ENCODE measurements at regions not wholly inside any gene's neighbourhood (a gene's known extent, or its start where the extent isn't known, plus 50 kb on each side); places are given as distances from the start of the nearest gene placed in this dataset.

DNA sequence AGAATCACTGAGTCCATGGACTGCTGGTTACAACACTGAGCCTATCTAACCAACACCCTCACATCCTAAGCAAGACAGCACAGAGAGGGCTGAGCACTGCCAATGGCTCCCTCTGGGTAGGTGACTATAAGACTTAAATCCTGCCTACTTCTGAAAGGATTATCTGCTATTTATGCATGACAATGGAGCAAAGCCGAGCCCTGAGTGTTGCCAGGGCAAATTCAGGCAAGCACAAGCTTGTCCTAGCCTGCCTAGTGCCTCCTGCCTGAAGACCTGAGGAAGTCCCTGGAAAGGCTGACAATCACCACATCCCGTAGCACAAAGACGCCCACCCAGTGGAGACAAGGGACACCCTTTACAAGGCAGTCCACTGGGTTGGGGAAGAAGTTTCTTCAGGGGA lies 129.7 kb downstream of the OSR1 start:
- in situ Hi-C loops (cut with MboI; ENCODE audit: low pct_unique_long_range_greater_than_20kb, low sequenced_read_pairs, unreplicated experiment) = no loop called here
- TF ChIP-seq, protein P1, sequence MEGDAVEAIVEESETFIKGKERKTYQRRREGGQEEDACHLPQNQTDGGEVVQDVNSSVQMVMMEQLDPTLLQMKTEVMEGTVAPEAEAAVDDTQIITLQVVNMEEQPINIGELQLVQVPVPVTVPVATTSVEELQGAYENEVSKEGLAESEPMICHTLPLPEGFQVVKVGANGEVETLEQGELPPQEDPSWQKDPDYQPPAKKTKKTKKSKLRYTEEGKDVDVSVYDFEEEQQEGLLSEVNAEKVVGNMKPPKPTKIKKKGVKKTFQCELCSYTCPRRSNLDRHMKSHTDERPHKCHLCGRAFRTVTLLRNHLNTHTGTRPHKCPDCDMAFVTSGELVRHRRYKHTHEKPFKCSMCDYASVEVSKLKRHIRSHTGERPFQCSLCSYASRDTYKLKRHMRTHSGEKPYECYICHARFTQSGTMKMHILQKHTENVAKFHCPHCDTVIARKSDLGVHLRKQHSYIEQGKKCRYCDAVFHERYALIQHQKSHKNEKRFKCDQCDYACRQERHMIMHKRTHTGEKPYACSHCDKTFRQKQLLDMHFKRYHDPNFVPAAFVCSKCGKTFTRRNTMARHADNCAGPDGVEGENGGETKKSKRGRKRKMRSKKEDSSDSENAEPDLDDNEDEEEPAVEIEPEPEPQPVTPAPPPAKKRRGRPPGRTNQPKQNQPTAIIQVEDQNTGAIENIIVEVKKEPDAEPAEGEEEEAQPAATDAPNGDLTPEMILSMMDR (IDR thresholded peaks at IDR 0.05; ENCODE audit: extremely low read depth, insufficient read depth, missing control alignments) = no peak
- no peak for DNase-seq (ENCODE audit: low spot score)

DNA sequence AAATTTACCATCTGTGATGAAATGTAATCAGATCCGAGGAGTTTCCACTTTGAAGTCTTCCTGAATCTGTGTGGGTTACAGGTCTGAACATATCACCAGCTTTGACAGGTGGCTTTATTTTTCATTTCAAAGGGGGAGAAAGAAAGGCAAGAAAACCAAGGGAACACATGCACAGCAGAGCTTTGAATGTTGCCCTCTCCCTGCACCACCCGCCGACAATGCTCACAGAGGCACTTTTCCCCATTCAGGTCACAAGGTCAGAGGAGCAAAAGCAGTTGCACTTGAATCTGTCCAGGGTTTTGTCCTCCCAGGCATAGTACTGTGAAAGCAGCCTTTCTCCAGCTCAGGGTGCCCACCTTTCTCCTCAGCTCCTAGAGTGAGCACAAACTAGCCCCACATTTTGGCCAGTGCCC lies 130.2 kb downstream of the OSR1 start:
- in situ Hi-C loops (cut with MboI; ENCODE audit: low pct_unique_long_range_greater_than_20kb, low sequenced_read_pairs, unreplicated experiment) = no loop called here
- DNase-seq (ENCODE audit: low spot score) = no peak
- TF ChIP-seq, protein P1 (IDR thresholded peaks at IDR 0.05; ENCODE audit: extremely low read depth, insufficient read depth, missing control alignments) = no peak

DNA sequence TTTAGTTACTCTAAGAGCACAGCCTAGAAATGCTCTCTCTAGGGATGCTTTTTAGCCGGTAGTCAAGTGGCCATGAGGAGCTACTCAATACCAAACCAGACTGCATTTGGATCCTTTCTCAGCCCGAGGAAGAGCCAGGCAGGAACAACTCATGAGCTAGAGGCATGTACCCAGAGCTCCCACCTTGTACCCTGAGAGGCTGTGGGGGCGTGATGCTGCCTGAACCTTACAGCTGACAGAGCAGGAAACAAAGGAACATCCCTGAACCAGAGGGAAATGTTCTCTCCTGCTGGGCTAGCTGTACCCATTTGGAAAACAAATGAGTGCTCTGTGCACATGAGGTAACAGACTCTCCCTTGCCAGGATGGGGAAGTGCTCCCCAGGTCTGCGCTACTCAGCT lies 131.6 kb downstream of the OSR1 start:
- no peak for DNase-seq (ENCODE audit: low spot score)
- TF ChIP-seq, protein P1 (IDR thresholded peaks at IDR 0.05; ENCODE audit: extremely low read depth, insufficient read depth, missing control alignments) = no peak
- in situ Hi-C loops (cut with MboI; ENCODE audit: low pct_unique_long_range_greater_than_20kb, low sequenced_read_pairs, unreplicated experiment) = no loop called here

DNA sequence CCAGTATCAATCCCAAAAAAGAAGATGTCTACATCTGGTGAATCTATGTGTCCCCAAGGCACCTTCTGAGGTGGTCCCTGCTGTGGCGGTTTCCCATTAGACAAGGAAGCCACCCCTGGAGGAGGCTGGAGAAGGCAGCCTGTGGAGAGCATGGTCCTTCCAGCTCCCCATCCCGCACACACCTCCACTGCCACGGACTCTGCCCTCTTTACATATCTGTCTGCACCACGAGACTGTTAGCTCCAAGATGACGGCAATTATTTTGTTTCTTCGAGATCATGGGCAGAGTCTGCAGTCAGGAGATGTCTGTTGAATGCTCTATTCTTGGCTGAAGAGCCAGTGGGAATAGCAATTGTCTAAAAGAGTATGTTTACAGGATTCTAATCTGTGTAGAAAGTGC lies 132.0 kb downstream of the OSR1 start:
- no peak for DNase-seq (ENCODE audit: low spot score)
- in situ Hi-C loops (cut with MboI; ENCODE audit: low pct_unique_long_range_greater_than_20kb, low sequenced_read_pairs, unreplicated experiment) = no loop called here
- TF ChIP-seq, protein P1 (IDR thresholded peaks at IDR 0.05; ENCODE audit: extremely low read depth, insufficient read depth, missing control alignments) = no peak

DNA sequence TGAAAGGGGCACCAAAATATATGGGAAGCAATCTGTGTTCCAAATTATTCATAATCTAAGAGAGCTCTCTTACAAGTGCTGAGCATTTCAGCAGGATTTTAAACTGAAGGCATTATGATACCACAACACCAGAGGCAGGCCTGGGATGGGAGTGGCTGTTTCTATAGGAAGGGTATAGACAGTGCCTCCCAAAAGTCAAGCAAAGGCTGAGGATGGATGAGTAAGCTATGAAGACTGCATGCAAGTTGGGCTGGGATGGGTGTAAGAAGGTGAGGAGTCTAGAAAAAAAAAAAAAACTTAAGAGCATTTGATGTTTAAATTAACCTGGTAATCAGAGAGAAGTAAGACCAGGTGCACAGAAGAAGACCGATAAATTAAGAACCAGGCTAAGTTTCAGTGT lies 132.5 kb downstream of the OSR1 start:
- DNase-seq (ENCODE audit: low spot score) = no peak
- in situ Hi-C loops (cut with MboI; ENCODE audit: low pct_unique_long_range_greater_than_20kb, low sequenced_read_pairs, unreplicated experiment) = no loop called here
- TF ChIP-seq, protein P1 (IDR thresholded peaks at IDR 0.05; ENCODE audit: extremely low read depth, insufficient read depth, missing control alignments) = no peak

DNA sequence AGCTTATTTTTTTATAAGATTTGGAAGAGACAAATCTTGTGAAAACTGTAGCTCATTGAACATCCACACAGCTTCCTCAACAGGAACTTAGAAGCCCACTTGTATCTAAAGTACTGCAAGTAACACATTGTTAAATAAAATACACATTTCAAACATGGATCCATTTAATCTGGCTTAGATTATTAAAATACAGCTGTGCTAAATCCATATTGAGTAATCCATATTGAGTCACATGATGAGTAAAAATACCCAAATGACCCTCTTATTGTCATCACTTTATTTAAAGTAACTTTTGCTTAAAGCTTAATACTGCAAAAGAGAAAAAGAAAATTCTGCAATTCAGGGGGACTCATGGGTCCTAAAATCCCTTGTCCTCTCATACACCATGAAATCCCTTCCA lies 133.3 kb downstream of the OSR1 start:
- TF ChIP-seq, protein P1 (IDR thresholded peaks at IDR 0.05; ENCODE audit: extremely low read depth, insufficient read depth, missing control alignments) = no peak
- no peak for DNase-seq (ENCODE audit: low spot score)
- in situ Hi-C loops (cut with MboI; ENCODE audit: low pct_unique_long_range_greater_than_20kb, low sequenced_read_pairs, unreplicated experiment) = no loop called here

DNA sequence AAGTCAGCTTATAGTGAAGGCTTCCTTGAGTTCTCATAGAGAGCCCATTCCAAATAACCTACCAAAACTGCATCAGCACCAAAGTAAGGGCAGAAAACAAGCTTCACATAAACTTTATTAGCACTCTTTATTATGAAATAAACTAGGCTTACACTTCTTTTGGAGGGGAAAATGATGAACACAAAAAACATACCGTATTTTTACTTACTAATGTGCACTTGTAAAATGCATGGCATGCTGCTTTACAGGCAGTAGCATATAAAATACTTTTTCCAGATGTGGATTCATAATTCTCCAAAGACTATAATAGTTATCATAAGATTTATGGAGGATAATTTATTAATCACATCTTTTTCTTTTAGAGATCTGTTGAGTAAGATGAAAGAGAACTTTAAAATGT lies 133.9 kb downstream of the OSR1 start:
- DNase-seq (ENCODE audit: low spot score) = no peak
- TF ChIP-seq, protein P1 (IDR thresholded peaks at IDR 0.05; ENCODE audit: extremely low read depth, insufficient read depth, missing control alignments) = no peak
- in situ Hi-C loops (cut with MboI; ENCODE audit: low pct_unique_long_range_greater_than_20kb, low sequenced_read_pairs, unreplicated experiment) = no loop called here
